ENCODE measurements at regions not wholly inside any gene's neighbourhood (a gene's known extent, or its start where the extent isn't known, plus 50 kb on each side); places are given as distances from the start of the nearest gene placed in this dataset.

GRCh38 chr21:35981514-35982070, 78.7 kb downstream of the SETD4 start:
- TF ChIP-seq CTCF (IDR thresholded peaks at IDR 0.05; ENCODE audit: low read depth, low read length, poor library complexity, severe bottlenecking) (no peak), EZH2phosphoT487 (IDR thresholded peaks at IDR 0.05; ENCODE audit: borderline replicate concordance, low read length) (no peak)

All from DOHH2 (cell line).